Peyer's patch (tissue), 4 donors: ENCODE measurements at regions not wholly inside any gene's neighbourhood (a gene's known extent, or its start where the extent isn't known, plus 50 kb on each side); places are given as distances from the start of the nearest gene placed in this dataset.

Experiments
- CTCF ChIP-seq, 6 experiments: fragments of 450-650 bp in 4 of 6; fragments of 200-600 bp in 2 of 6; sonication (generic) in 1 of 6; IDR thresholded peaks; one replicate each; pipeline ENCODE4 v1.5.1; 2017 to 2019; ENCODE audit warnings: antibody characterized with exemption in 6 of 6, mild to moderate bottlenecking in 3 of 6, moderate library complexity in 1 of 6
- POLR2A ChIP-seq, 2 donors: fragments of 450-650 bp; IDR thresholded peaks; one replicate each; pipeline ENCODE4 v1.5.1; 2017; ENCODE audit warnings: antibody characterized with exemption in 2 of 2, mild to moderate bottlenecking in 2 of 2, moderate library complexity in 2 of 2

GRCh38 chr7:7044806-7045205, 137.5 kb upstream of the C1GALT1 start:
- TF ChIP-seq CTCF (IDR thresholded peaks at IDR 0.05): no peak
- TF ChIP-seq POLR2A (IDR thresholded peaks at IDR 0.05): no peak
